ENCODE measurements at regions not wholly inside any gene's neighbourhood (a gene's known extent, or its start where the extent isn't known, plus 50 kb on each side); places are given as distances from the start of the nearest gene placed in this dataset.

DNA sequence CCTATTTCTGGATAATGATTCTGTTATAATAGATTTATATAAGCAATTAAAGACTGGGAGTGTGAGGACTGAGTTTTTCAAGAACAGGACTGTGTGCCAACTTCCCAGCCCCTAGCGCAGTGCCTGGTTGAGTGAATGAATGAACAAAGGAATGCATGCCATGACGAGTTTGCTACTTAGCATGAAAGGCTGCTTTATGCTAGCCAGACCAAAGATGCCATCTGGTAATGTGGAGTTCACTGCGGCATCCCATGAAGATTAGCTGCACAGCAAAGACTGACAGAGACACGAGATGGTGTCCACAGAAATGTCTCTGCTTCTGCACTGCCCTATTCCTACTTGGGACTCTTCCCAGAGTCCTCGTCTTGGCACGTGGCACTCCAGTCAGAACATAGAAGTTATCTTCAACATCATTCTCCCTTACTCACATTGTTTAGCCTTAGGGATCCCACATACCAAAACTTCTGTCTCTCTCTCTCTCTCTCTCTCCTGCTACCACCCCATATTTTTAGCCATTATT is 283.9 kb upstream of the CTNNB1 start:
- Histone ChIP-seq H2AK5ac (ENCODE audit: insufficient read length, low read length) (no peak overlapping the region), H3K27me3 (ENCODE audit: insufficient read depth, low read length) (no peaks in the 10 kb centered on the region; the same call in 1 of the 2 replicates), H2BK20ac (ENCODE audit: low read depth, low read length, poor library complexity, severe bottlenecking) (no peak overlapping the region), H4K8ac (replicated peaks; ENCODE audit: insufficient read length, low read depth, low read length) (no peak overlapping the region), H4K20me1 (ENCODE audit: control insufficient read depth, insufficient read depth, insufficient read length) (no peaks in the 10 kb centered on the region), H3K9me3 (ENCODE audit: control insufficient read depth, low read depth, low read length) (no peaks in the 10 kb centered on the region), H3K9ac (ENCODE audit: extremely low read depth, insufficient read length, low read length) (no peak overlapping the region), H3K23me2 (ENCODE audit: insufficient read length, low read depth, low read length, poor library complexity, severe bottlenecking) (no peaks in the 10 kb centered on the region), H3T11ph (ENCODE audit: low read length) (no peak overlapping the region), H2AFZ (ENCODE audit: low read length) (no peak overlapping the region), H3K14ac (ENCODE audit: insufficient read depth, low read length) (no peak overlapping the region), H3K4me2 (ENCODE audit: insufficient read depth, insufficient read length, low read length) (no peak overlapping the region), H3K27ac (ENCODE audit: insufficient read length, low read depth, low read length) (no peak overlapping the region), H3K56ac (ENCODE audit: insufficient read length, low read depth, low read length) (no peak overlapping the region), H2BK12ac (ENCODE audit: insufficient read length, low read depth, low read length) (no peak overlapping the region), H3K79me1 (ENCODE audit: insufficient read depth, low read depth, low read length, poor library complexity, severe bottlenecking) (no peaks in the 10 kb centered on the region), H4K91ac (ENCODE audit: insufficient read length, low read depth, low read length) (no peak overlapping the region), H3K4me1 (ENCODE audit: insufficient read depth, low read length) (peaks cover 7% of the 10 kb centered on the region; the same call in 1 of the 2 replicates), H2BK15ac (ENCODE audit: low read depth, low read length) (no peak overlapping the region), H3K4ac (ENCODE audit: low read depth, low read length) (no peak overlapping the region), H2BK5ac (ENCODE audit: insufficient read length, low read length) (no peak overlapping the region), H3K23ac (ENCODE audit: insufficient read length, low read depth, low read length) (no peak overlapping the region), H2BK120ac (ENCODE audit: low read depth, low read length, poor library complexity, severe bottlenecking) (no peak overlapping the region), H3K18ac (ENCODE audit: insufficient read length, low read depth, low read length) (no peak overlapping the region), H3K79me2 (ENCODE audit: insufficient read depth, low read length) (no peaks in the 10 kb centered on the region), H4K5ac (ENCODE audit: insufficient read length, low read depth, low read length) (no peak overlapping the region)
- TF ChIP-seq, protein P1, sequence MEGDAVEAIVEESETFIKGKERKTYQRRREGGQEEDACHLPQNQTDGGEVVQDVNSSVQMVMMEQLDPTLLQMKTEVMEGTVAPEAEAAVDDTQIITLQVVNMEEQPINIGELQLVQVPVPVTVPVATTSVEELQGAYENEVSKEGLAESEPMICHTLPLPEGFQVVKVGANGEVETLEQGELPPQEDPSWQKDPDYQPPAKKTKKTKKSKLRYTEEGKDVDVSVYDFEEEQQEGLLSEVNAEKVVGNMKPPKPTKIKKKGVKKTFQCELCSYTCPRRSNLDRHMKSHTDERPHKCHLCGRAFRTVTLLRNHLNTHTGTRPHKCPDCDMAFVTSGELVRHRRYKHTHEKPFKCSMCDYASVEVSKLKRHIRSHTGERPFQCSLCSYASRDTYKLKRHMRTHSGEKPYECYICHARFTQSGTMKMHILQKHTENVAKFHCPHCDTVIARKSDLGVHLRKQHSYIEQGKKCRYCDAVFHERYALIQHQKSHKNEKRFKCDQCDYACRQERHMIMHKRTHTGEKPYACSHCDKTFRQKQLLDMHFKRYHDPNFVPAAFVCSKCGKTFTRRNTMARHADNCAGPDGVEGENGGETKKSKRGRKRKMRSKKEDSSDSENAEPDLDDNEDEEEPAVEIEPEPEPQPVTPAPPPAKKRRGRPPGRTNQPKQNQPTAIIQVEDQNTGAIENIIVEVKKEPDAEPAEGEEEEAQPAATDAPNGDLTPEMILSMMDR (conservative IDR thresholded peaks at IDR 0.05) = no peak
- H3K36me3 Mint-ChIP-seq (ENCODE audit: insufficient read depth in 1 of 3, low read depth in 3 of 3) = no peaks in the 10 kb centered on the region; a peak in 2 of 7 replicates
- no peak for DNase-seq
- no peaks in the 10 kb centered on the region for H3K27me3 Mint-ChIP-seq (ENCODE audit: low read depth)
- no peak overlapping the region for H3K27ac Mint-ChIP-seq
- H3K4me3 Mint-ChIP-seq = no peak overlapping the region
- no peaks in the 10 kb centered on the region for H3K9me3 Mint-ChIP-seq
- H3K4me1 Mint-ChIP-seq = peaks cover 21 to 22% of the 10 kb centered on the region in 2 experiments
- WGBS (ENCODE audit: extremely low coverage, insufficient read length, low lambda C conversion rate) = no CpG with 5 or more reads among the region's 6 CpGs

Data from H9 (cell line).